Activated naive CD4-positive, alpha-beta T cell treated with anti-CD3 and anti-CD28 coated beads for 36 hours (primary cell): ENCODE measurements at regions not wholly inside any gene's neighbourhood (a gene's known extent, or its start where the extent isn't known, plus 50 kb on each side); places are given as distances from the start of the nearest gene placed in this dataset.

Experiments
- CTCF ChIA-PET: fragments of 350-600 bp; sonication (Branson Sonifier 250); formaldehyde crosslinking; loops from one replicate; lab custom pipeline; 2021; ENCODE audit warnings: antibody characterized with exemption; lab: Charles Lee
- DNase-seq: peaks from one replicate; pipeline ENCODE4 v3.0.0-alpha.2; 2020
- H3K27ac Mint-ChIP-seq: one replicate; pipeline ENCODE4 v1.8.0; 2021; ENCODE audit warnings: mild to moderate bottlenecking, mixed read lengths
- H3K27me3 Mint-ChIP-seq: one replicate; pipeline ENCODE4 v1.8.0; 2021; ENCODE audit warnings: low read depth, mixed read lengths
- H3K36me3 Mint-ChIP-seq: one replicate; pipeline ENCODE4 v1.8.0; 2021; ENCODE audit warnings: low read depth, mixed read lengths
- H3K4me1 Mint-ChIP-seq: one replicate; pipeline ENCODE4 v1.8.0; 2021; ENCODE audit warnings: low read depth, mixed read lengths
- H3K4me3 Mint-ChIP-seq: one replicate; pipeline ENCODE4 v1.8.0; 2021; ENCODE audit warnings: mild to moderate bottlenecking, moderate library complexity, mixed read lengths
- H3K9me3 Mint-ChIP-seq: one replicate; pipeline ENCODE4 v1.8.0; 2021; ENCODE audit warnings: mixed read lengths
- intact Hi-C: fragments of 100-400 bp; cut with micrococcal nuclease; formaldehyde crosslinking; loops from one replicate; pipeline ENCODE4 v1.15.1; 2023

DNA sequence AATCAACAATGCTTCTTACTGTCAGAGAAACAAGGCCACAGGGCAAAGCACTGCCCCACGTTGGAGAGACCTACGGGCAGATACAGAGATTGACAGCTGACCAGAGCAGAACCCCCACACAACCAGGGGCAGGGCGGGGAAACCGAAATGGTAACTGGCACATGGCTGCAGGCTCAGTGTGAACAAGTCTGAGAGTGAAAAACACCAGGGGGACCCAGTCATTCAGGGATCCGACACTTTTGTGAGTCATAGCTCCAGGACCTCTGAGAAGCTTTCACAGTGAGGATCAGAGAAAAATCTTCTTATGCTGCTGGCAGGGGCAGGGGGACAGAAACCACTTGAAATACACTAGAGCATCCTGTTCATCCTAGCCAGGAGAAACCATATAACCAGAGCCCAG is 254.2 kb downstream of the C6orf118 start:
- intact Hi-C loops: no loop called here
- no peaks in the 10 kb centered on the region for H3K36me3 Mint-ChIP-seq
- CTCF ChIA-PET: no interaction called here
- peak; percentile 5 for DNase-seq
- peaks cover 7% of the 10 kb centered on the region for H3K9me3 Mint-ChIP-seq
- no peak overlapping the region for H3K27ac Mint-ChIP-seq
- H3K4me1 Mint-ChIP-seq: no peaks in the 10 kb centered on the region
- no peak overlapping the region for H3K4me3 Mint-ChIP-seq
- no peaks in the 10 kb centered on the region for H3K27me3 Mint-ChIP-seq

DNA sequence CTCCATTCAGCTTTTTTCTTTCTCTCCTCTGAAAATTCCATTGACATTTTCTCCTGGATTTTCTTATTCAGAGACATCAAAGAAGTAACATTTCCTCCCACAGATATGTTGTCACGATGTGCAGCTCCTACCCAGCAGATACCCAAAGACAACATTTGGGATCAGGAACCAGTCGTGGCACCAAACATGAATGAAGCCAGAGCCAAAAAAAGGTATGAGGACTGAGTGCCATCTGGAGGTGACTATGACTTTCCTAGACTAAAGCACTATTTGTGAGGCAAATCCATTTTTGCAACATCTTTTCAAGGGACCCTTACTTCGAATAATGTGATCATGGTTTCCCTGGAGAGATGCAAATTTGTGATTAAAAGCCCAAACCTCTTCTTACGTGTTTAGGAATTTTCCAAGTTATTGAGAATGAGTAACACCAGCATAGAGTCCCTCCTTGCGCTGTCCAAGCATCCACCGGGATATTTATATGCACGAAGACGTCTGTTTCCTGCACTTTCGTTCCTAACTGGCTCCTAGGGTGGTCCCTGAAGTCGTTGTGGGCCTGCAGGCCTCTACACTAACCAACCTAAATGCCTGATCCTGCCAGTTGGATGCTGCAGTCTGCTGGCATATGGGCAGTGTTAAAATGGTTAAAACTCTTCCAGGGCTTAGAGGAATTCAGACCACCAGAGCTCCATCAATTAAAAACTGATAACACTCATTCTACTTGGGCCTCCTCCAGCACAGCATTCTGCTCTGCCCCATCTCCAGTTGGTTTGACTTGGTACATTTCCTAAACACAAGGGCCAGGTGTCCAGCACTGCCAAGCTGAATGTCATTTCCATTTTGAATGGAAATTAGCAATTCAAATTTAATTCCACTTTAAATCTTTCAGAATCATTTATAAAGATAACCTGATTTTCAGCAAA is 256.6 kb downstream of the C6orf118 start:
- H3K4me3 Mint-ChIP-seq: no peak overlapping the region
- no peak overlapping the region for H3K27ac Mint-ChIP-seq
- no peaks in the 10 kb centered on the region for H3K36me3 Mint-ChIP-seq
- CTCF ChIA-PET: no interaction called here
- no peak for DNase-seq
- intact Hi-C loops: no loop called here
- H3K27me3 Mint-ChIP-seq: no peaks in the 10 kb centered on the region
- no peaks in the 10 kb centered on the region for H3K4me1 Mint-ChIP-seq
- peaks cover 7% of the 10 kb centered on the region for H3K9me3 Mint-ChIP-seq

DNA sequence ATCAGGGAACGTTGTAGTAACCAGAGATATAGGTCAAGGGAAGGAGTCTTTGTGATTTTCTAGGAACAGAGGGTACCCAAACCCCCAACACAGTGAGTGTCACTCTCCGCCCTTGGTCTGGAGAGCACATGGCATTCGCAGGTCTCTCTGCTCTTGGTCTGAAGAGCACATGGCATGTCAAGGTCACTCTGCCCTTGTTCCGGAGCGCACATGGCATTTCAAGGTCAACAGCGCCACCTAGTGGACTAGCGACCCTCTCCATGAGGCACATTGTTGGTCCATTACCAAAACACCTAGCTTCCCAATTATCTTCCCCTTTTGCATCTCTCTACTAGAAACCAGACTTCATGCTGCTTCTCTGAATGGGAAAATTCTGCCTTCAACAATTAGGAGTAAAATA is 260.0 kb downstream of the C6orf118 start:
- Mint-ChIP-seq H3K4me3 (no peak overlapping the region), H3K27ac (no peak overlapping the region), H3K9me3 (peaks cover 13% of the 10 kb centered on the region), H3K27me3 (no peaks in the 10 kb centered on the region), H3K36me3 (no peaks in the 10 kb centered on the region), H3K4me1 (no peaks in the 10 kb centered on the region)
- DNase-seq: peak; percentile 44
- CTCF ChIA-PET: interaction anchor here (0.9 to 1.0 kb wide), 2 partner anchors 9 to 11 kb away, joined by 3 to 4 read pairs; no protein-coding TSS in a partner anchor
- intact Hi-C loops: no loop called here

DNA sequence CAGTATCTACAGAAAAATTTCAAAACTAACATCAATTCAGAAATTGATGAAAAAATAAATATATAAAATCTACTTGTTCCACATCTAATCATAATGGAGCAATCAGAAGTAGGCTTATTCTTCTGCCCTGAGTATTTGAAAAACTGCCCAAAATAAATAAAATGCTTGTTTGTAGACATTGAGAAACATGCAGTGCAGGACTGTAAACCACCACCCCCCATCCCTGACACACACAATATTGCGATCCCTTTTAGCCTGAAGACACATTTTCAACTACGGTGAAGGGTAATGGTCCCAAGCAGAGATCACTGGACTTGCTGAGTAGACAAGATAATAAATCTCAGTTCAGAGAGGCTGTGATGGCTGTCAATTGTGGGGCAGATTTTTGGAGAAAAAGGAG is 261.5 kb downstream of the C6orf118 start:
- Mint-ChIP-seq H3K4me3 (no peak overlapping the region), H3K36me3 (no peaks in the 10 kb centered on the region), H3K27me3 (no peaks in the 10 kb centered on the region), H3K27ac (no peak overlapping the region), H3K9me3 (peaks cover 13% of the 10 kb centered on the region), H3K4me1 (no peaks in the 10 kb centered on the region)
- intact Hi-C loops: no loop called here
- no peak for DNase-seq
- CTCF ChIA-PET: interaction anchor here (0.5 kb wide), 1 partner anchor 909 kb away, joined by 3 read pairs; no protein-coding TSS in a partner anchor

DNA sequence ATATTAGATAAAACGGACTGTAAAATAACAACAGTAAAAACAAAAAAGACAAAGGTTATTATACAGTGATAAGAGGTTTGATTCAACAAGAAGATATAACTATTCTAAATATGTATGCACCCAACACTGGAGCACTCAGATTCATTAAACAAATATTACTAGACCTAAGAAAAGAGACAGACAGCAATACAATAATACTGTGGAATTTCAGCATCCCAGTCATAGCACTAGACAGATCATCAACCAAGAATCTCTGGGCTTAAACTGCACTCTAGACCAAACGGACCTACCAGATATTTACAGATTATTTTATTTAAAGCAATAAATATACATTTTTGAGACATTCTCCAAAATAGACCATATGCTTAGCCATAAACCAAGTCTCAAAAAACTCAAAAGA is 263.8 kb downstream of the C6orf118 start:
- no peak overlapping the region for H3K4me3 Mint-ChIP-seq
- no peaks in the 10 kb centered on the region for H3K36me3 Mint-ChIP-seq
- H3K9me3 Mint-ChIP-seq: peaks cover 12% of the 10 kb centered on the region
- no peaks in the 10 kb centered on the region for H3K4me1 Mint-ChIP-seq
- no peaks in the 10 kb centered on the region for H3K27me3 Mint-ChIP-seq
- intact Hi-C loops: no loop called here
- no peak for DNase-seq
- no peak overlapping the region for H3K27ac Mint-ChIP-seq
- CTCF ChIA-PET: no interaction called here

DNA sequence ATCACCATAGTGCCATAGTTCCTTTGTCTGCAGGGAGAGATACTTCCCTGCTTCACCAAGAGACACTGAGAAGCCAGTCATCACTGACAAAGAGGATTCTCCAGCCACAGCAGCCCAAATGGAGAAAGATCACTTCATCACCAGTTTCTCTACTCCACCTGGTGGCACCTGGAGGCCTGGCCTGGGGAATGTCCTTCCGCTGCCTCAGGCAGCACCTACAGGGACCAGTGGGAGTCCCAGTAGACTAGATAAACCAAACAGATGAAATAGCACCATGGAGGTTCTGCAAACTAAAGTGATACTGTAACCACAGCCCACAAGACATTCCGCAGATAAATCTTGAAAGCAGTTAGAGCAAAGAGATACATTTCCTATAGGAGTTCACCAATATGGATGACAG is 266.5 kb downstream of the C6orf118 start:
- no peak overlapping the region for H3K4me3 Mint-ChIP-seq
- H3K27ac Mint-ChIP-seq: no peak overlapping the region
- peaks cover 18% of the 10 kb centered on the region for H3K9me3 Mint-ChIP-seq
- no peaks in the 10 kb centered on the region for H3K27me3 Mint-ChIP-seq
- CTCF ChIA-PET: no interaction called here
- no peak for DNase-seq
- H3K4me1 Mint-ChIP-seq: no peaks in the 10 kb centered on the region
- no peaks in the 10 kb centered on the region for H3K36me3 Mint-ChIP-seq
- intact Hi-C loops: no loop called here

DNA sequence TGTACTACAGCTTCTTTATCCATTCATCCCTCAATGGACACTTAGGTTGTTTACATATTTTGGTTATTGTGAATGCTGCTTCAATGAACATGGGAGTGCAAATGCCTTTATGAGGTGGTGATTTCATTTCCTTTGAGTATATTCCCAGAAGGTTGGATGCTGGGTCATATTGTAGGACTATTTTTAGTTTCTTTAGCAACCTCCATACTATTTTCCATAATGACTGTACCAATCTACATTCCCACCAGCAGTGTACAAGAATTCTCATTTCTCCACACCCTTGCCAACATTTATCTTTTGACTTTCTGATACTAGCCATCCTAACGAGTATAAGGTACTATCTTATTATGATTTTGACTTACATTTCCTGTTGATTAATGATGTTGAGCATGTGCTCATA is 269.0 kb downstream of the C6orf118 start:
- H3K27ac Mint-ChIP-seq: no peak overlapping the region
- no peak overlapping the region for H3K4me3 Mint-ChIP-seq
- H3K36me3 Mint-ChIP-seq: no peaks in the 10 kb centered on the region
- no peak for DNase-seq
- peaks cover 15% of the 10 kb centered on the region for H3K9me3 Mint-ChIP-seq
- H3K27me3 Mint-ChIP-seq: no peaks in the 10 kb centered on the region
- no peaks in the 10 kb centered on the region for H3K4me1 Mint-ChIP-seq
- CTCF ChIA-PET: no interaction called here
- intact Hi-C loops: no loop called here

DNA sequence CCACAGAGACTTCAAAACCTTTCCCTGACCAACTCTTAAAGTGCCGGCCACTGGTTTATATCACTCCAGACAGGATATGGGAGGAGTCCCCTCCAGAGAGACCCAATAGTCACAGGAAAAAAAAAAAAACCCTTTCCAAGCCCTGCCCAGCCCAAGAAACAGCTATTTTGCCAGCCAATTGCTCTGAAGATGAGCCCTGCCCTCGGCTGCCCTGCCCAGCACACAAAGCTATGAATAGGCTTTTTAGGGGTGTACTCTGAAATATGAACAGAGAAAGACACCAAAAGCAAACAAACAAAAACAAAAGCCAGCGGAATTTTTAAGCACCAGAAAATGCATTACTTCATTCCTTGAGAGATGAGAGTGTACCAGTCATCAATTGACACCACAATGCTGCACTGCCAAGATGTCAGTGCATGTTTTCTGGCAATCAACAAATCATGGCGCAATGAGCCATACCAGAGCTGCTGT is 275.1 kb downstream of the C6orf118 start:
- Mint-ChIP-seq H3K27me3 (no peaks in the 10 kb centered on the region), H3K4me1 (no peaks in the 10 kb centered on the region), H3K27ac (no peak overlapping the region), H3K9me3 (peaks cover 15% of the 10 kb centered on the region), H3K36me3 (no peaks in the 10 kb centered on the region), H3K4me3 (no peak overlapping the region)
- intact Hi-C loops: no loop called here
- no peak for DNase-seq
- CTCF ChIA-PET: no interaction called here

DNA sequence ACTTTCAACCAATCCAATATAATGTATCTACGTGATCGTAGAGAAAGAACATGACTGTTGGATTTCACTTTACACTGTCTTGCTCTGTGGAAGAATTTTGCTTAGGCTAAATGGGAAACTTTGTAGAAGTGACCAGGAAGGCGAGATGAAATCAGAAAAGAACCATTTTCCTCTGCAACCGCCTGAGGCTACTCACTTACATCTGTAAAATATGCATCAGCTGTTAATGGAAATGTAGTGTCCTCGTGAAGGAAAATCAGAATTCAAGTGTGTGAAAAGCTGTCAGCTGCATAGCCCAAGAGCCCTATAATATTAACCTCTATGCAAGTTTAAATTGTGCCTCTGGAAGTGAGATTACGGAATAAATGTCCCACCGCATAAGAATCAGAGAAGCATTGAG is 277.9 kb downstream of the C6orf118 start:
- peaks cover 7% of the 10 kb centered on the region for H3K9me3 Mint-ChIP-seq
- H3K27me3 Mint-ChIP-seq: no peaks in the 10 kb centered on the region
- intact Hi-C loops: no loop called here
- CTCF ChIA-PET: no interaction called here
- no peak for DNase-seq
- no peaks in the 10 kb centered on the region for H3K36me3 Mint-ChIP-seq
- H3K4me3 Mint-ChIP-seq: no peak overlapping the region
- no peaks in the 10 kb centered on the region for H3K4me1 Mint-ChIP-seq
- H3K27ac Mint-ChIP-seq: no peak overlapping the region

DNA sequence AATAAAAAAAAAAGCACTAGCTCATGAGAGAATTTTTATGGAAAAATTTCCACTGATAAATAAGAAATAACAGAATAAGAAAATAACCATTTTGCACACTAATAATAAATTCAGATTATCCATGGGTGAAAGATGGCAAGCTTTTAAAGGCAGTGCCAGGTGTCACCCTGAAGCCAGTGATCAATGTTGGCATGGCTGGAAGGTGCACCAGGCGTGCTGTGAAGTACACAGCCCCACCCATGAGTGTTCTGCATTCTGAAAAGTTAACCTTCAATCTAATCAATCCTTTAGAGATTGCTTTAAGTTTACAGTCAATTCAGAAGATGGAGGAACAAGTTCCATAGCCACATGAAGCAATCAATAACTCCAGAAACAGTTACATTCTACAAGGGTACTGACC is 284.4 kb downstream of the C6orf118 start:
- Mint-ChIP-seq H3K27me3 (no peaks in the 10 kb centered on the region), H3K36me3 (no peaks in the 10 kb centered on the region), H3K4me3 (no peak overlapping the region), H3K4me1 (no peaks in the 10 kb centered on the region), H3K27ac (no peak overlapping the region), H3K9me3 (no peaks in the 10 kb centered on the region)
- intact Hi-C loops: no loop called here
- DNase-seq: no peak
- CTCF ChIA-PET: no interaction called here

DNA sequence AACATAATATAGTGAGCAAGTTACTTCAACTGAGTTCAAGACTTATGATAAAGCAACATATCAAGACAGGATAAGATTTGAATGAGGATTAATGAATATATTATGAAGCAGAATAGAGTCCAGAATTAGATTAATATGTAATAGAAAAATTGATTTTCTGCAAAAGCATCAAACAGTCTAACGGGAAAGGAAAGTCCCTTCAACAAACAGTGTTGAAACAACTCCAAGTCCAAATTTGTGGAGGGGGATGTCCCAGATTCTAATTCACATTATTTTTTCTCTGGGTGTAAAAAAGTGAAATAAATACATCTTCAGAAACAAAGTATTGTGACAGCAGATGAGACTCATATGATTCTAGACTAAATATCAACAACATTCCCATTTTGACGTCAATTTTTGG is 289.7 kb downstream of the C6orf118 start:
- intact Hi-C loops: no loop called here
- no peak overlapping the region for H3K4me3 Mint-ChIP-seq
- no peaks in the 10 kb centered on the region for H3K27me3 Mint-ChIP-seq
- no peaks in the 10 kb centered on the region for H3K4me1 Mint-ChIP-seq
- CTCF ChIA-PET: no interaction called here
- H3K9me3 Mint-ChIP-seq: peaks cover 2% of the 10 kb centered on the region
- DNase-seq: no peak
- no peak overlapping the region for H3K27ac Mint-ChIP-seq
- H3K36me3 Mint-ChIP-seq: no peaks in the 10 kb centered on the region

DNA sequence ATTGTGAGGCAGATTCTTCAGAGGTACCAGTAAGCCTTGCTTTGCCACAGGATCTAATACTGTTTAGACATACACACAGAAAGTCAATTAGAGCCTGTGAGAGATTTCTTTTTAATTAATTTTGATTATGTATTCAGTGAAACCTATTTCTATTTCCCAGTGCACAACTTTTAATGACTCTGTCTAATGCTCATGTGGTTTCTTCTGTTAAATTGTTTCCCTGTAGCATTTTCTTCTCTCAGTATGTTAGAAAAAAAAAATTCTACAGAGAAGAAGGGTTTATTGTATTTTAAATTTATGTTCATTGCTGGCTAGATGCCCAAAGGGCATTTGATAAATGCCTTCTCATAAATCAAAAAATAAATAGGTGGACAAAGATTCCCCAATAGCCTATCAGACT is 293.7 kb downstream of the C6orf118 start:
- Mint-ChIP-seq H3K27ac (no peak overlapping the region), H3K9me3 (peaks cover 4% of the 10 kb centered on the region), H3K36me3 (no peaks in the 10 kb centered on the region), H3K4me1 (no peaks in the 10 kb centered on the region), H3K27me3 (no peaks in the 10 kb centered on the region), H3K4me3 (no peak overlapping the region)
- CTCF ChIA-PET: no interaction called here
- DNase-seq: no peak
- intact Hi-C loops: no loop called here

DNA sequence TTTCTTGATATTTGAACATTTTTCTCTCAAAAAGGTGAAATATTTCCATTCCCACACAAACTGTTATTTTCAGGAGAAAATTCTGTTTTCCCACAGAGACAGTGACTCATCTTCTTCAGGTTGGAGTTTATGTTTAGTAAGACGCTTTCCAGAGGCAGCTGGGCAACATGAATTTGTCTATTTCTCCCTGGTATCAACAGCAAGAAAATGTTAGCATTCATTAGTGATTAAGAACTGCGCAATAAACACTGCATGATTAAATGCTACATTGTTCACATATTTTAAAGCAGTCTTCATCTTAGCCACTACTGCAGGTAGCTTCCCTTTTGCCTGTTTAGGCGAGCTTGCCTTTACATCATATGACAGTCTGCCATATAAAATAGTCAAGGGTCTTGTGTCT is 295.7 kb downstream of the C6orf118 start:
- no peak overlapping the region for H3K27ac Mint-ChIP-seq
- CTCF ChIA-PET: no interaction called here
- no peaks in the 10 kb centered on the region for H3K4me1 Mint-ChIP-seq
- H3K27me3 Mint-ChIP-seq: no peaks in the 10 kb centered on the region
- no peak for DNase-seq
- intact Hi-C loops: no loop called here
- H3K36me3 Mint-ChIP-seq: no peaks in the 10 kb centered on the region
- no peak overlapping the region for H3K4me3 Mint-ChIP-seq
- peaks cover 7% of the 10 kb centered on the region for H3K9me3 Mint-ChIP-seq
